ENCODE measurements at regions not wholly inside any gene's neighbourhood (a gene's known extent, or its start where the extent isn't known, plus 50 kb on each side); places are given as distances from the start of the nearest gene placed in this dataset.

DNA sequence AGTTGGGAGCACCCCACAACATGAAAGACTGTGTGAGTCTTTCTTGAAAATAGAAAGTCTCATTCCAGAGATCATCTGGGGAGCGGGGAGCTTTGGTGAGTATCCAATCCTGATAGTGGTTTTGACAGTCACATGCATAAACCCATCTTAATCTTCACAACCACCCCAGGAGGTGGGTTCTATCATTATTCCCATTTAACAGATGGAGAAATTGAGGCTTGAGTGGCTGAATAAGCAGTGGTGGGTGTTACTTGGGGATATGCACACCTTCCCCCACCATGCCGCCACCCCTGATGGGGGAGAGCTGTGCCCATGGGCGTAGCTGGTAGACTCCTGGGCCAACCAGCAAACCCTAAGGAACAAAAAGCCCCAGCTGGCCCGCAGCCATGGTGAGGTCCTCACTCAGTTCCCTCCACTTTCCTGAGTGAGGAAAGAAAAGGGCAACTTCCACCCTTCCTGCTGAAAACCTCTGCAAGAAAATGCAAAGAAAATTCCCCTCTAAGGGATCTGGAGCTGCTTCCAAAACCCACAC lies 99.8 kb downstream of the SNX5 start:
- TF ChIP-seq, protein P1, sequence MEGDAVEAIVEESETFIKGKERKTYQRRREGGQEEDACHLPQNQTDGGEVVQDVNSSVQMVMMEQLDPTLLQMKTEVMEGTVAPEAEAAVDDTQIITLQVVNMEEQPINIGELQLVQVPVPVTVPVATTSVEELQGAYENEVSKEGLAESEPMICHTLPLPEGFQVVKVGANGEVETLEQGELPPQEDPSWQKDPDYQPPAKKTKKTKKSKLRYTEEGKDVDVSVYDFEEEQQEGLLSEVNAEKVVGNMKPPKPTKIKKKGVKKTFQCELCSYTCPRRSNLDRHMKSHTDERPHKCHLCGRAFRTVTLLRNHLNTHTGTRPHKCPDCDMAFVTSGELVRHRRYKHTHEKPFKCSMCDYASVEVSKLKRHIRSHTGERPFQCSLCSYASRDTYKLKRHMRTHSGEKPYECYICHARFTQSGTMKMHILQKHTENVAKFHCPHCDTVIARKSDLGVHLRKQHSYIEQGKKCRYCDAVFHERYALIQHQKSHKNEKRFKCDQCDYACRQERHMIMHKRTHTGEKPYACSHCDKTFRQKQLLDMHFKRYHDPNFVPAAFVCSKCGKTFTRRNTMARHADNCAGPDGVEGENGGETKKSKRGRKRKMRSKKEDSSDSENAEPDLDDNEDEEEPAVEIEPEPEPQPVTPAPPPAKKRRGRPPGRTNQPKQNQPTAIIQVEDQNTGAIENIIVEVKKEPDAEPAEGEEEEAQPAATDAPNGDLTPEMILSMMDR (IDR thresholded peaks at IDR 0.05; ENCODE audit: poor library complexity, severe bottlenecking) = no peak
- TF ChIP-seq MXI1 (conservative IDR thresholded peaks at IDR 0.05; ENCODE audit: poor library complexity, severe bottlenecking) (no peak), TAF1 (IDR thresholded peaks at IDR 0.05; ENCODE audit: low read depth) (no peak), SMC3 (conservative IDR thresholded peaks at IDR 0.05; ENCODE audit: poor library complexity) (no peak), EP300 (conservative IDR thresholded peaks at IDR 0.05; ENCODE audit: poor library complexity, severe bottlenecking) (no peak), EZH2 (IDR thresholded peaks at IDR 0.05; ENCODE audit: borderline replicate concordance, insufficient read depth, low read length, poor library complexity, severe bottlenecking) (no peak), POLR2AphosphoS5 (IDR thresholded peaks at IDR 0.05) (no peak)

Data from neural cell (in vitro differentiated cells).